SK-N-SH treated with all-trans-retinoic acid at 6 μM for 48 hours (cell line): ENCODE measurements at regions not wholly inside any gene's neighbourhood (a gene's known extent, or its start where the extent isn't known, plus 50 kb on each side); places are given as distances from the start of the nearest gene placed in this dataset.

Source experiments
- ATAC-seq: fragments of 200-7000 bp; cut with Tn5 transposase; 3 replicates; pipeline ENCODE4 v1.9.1; 2020; ENCODE audit warnings: mild to moderate bottlenecking, moderate library complexity
- ARNTL ChIP-seq: fragments of 450-650 bp; formaldehyde crosslinking; IDR thresholded peaks from 2 replicates; pipeline ENCODE4 v1.5.0; 2020; ENCODE audit warnings: low read depth, mild to moderate bottlenecking, moderate library complexity, borderline replicate concordance
- BACH2 ChIP-seq: fragments of 250-450 bp; sonication (Bioruptor Pico); IDR thresholded peaks from 2 replicates; pipeline ENCODE4 v1.9.0; 2021; ENCODE audit warnings: mild to moderate bottlenecking, borderline replicate concordance
- CREB5 ChIP-seq: fragments of 250-450 bp; sonication (Bioruptor Pico); IDR thresholded peaks from 2 replicates; pipeline ENCODE4 v1.5.1; 2020; ENCODE audit warnings: low read depth, mild to moderate bottlenecking, moderate library complexity
- CSDC2 ChIP-seq: fragments of 250-450 bp; sonication (Bioruptor Pico); IDR thresholded peaks from 2 replicates; pipeline ENCODE4 v1.5.0; 2020; ENCODE audit warnings: mild to moderate bottlenecking, moderate library complexity
- CSRNP3 ChIP-seq: fragments of 250-450 bp; sonication (Bioruptor Pico); IDR thresholded peaks from 2 replicates; pipeline ENCODE4 v1.5.1; 2021; ENCODE audit warnings: mild to moderate bottlenecking, moderate library complexity
- ESRRG ChIP-seq: fragments of 250-450 bp; sonication (Bioruptor Pico); IDR thresholded peaks from 2 replicates; pipeline ENCODE4 v1.6.1; 2021; ENCODE audit warnings: mild to moderate bottlenecking
- GLIS3 ChIP-seq: fragments of 250-450 bp; sonication (Bioruptor Pico); IDR thresholded peaks from 2 replicates; pipeline ENCODE4 v1.5.0; 2020; ENCODE audit warnings: mild to moderate bottlenecking, moderate library complexity
- ISL1 ChIP-seq: fragments of 250-450 bp; sonication (Bioruptor Pico); IDR thresholded peaks from 2 replicates; pipeline ENCODE4 v2.1.2; 2022; ENCODE audit warnings: mild to moderate bottlenecking, moderate library complexity
- OSR1 ChIP-seq: fragments of 250-450 bp; sonication (Bioruptor Pico); IDR thresholded peaks from 2 replicates; pipeline ENCODE4 v1.8.0; 2022; ENCODE audit warnings: moderate library complexity, mild to moderate bottlenecking, inconsistent platforms
- POU6F1 ChIP-seq: fragments of 250-450 bp; sonication (Bioruptor Pico); IDR thresholded peaks from 2 replicates; pipeline ENCODE4 v1.8.0; 2021; ENCODE audit warnings: low read depth, mild to moderate bottlenecking, moderate library complexity, borderline replicate concordance
- PPARA ChIP-seq: fragments of 250-450 bp; sonication (Bioruptor Pico); IDR thresholded peaks from 2 replicates; pipeline ENCODE4 v1.5.0; 2020; ENCODE audit warnings: mild to moderate bottlenecking, borderline replicate concordance
- RARB ChIP-seq: fragments of 250-450 bp; sonication (Bioruptor Pico); IDR thresholded peaks from 2 replicates; pipeline ENCODE4 v1.8.0; 2021; ENCODE audit warnings: mild to moderate bottlenecking, moderate library complexity
- SNAI2 ChIP-seq: fragments of 250-450 bp; sonication (Bioruptor Pico); IDR thresholded peaks from 2 replicates; pipeline ENCODE4 v1.5.0; 2020; ENCODE audit warnings: mild to moderate bottlenecking, moderate library complexity
- TOX ChIP-seq: fragments of 250-450 bp; sonication (Bioruptor Pico); IDR thresholded peaks from 2 replicates; pipeline ENCODE4 v1.8.0; 2021; ENCODE audit warnings: mild to moderate bottlenecking, moderate library complexity, borderline replicate concordance
- ZC3H10 ChIP-seq: fragments of 250-450 bp; sonication (Bioruptor Pico); IDR thresholded peaks from 2 replicates; pipeline ENCODE4 v1.5.1; 2021; ENCODE audit warnings: mild to moderate bottlenecking, moderate library complexity
- ZFP3 ChIP-seq: fragments of 250-450 bp; sonication (Bioruptor Pico); IDR thresholded peaks from 2 replicates; pipeline ENCODE4 v1.5.0; 2020; ENCODE audit warnings: mild to moderate bottlenecking, moderate library complexity
- ZFP30 ChIP-seq: fragments of 450-650 bp; formaldehyde crosslinking; IDR thresholded peaks from 2 replicates; pipeline ENCODE4 v1.5.0; 2022; ENCODE audit warnings: mild to moderate bottlenecking, moderate library complexity
- ZNF8 ChIP-seq: fragments of 450-650 bp; formaldehyde crosslinking; IDR thresholded peaks from 2 replicates; pipeline ENCODE4 v1.5.0; 2020; ENCODE audit warnings: mild to moderate bottlenecking, moderate library complexity
- TF ChIP-seq, protein P1 (sequence below): fragments of 250-450 bp; sonication (Bioruptor Pico); IDR thresholded peaks from 2 replicates; pipeline ENCODE4 v1.8.0; 2020; ENCODE audit warnings: mild to moderate bottlenecking, moderate library complexity, borderline replicate concordance
- TF ChIP-seq, protein P2 (sequence below): fragments of 250-450 bp; sonication (Bioruptor Pico); IDR thresholded peaks from 2 replicates; pipeline ENCODE4 v1.5.0; 2020; ENCODE audit warnings: mild to moderate bottlenecking, moderate library complexity

DNA sequence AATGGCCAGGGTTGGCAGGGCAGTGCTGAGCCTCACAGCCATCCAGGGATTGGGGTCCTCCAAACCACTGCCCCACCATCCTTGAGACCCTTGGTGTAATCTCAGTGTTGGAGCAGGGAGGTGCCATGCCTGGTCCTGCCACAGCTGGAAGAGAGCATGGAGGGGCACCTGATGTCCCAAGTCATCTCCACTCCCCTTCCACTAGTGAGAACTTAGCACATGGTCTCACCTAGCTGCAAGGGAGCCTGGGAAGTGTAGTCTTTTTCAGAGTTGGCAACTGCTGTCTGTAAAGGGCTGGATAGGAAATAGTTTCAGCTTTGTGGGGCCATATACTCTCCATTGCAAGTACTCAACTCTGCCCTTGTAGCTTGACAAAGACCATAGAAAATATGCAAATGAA lies 238.7 kb downstream of the RPS24 start:
- TF ChIP-seq, protein P1, sequence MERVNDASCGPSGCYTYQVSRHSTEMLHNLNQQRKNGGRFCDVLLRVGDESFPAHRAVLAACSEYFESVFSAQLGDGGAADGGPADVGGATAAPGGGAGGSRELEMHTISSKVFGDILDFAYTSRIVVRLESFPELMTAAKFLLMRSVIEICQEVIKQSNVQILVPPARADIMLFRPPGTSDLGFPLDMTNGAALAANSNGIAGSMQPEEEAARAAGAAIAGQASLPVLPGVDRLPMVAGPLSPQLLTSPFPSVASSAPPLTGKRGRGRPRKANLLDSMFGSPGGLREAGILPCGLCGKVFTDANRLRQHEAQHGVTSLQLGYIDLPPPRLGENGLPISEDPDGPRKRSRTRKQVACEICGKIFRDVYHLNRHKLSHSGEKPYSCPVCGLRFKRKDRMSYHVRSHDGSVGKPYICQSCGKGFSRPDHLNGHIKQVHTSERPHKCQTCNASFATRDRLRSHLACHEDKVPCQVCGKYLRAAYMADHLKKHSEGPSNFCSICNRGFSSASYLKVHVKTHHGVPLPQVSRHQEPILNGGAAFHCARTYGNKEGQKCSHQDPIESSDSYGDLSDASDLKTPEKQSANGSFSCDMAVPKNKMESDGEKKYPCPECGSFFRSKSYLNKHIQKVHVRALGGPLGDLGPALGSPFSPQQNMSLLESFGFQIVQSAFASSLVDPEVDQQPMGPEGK (CRISPR knock-in tag): no peak
- TF ChIP-seq ZNF8: no peak
- TF ChIP-seq, protein P2, sequence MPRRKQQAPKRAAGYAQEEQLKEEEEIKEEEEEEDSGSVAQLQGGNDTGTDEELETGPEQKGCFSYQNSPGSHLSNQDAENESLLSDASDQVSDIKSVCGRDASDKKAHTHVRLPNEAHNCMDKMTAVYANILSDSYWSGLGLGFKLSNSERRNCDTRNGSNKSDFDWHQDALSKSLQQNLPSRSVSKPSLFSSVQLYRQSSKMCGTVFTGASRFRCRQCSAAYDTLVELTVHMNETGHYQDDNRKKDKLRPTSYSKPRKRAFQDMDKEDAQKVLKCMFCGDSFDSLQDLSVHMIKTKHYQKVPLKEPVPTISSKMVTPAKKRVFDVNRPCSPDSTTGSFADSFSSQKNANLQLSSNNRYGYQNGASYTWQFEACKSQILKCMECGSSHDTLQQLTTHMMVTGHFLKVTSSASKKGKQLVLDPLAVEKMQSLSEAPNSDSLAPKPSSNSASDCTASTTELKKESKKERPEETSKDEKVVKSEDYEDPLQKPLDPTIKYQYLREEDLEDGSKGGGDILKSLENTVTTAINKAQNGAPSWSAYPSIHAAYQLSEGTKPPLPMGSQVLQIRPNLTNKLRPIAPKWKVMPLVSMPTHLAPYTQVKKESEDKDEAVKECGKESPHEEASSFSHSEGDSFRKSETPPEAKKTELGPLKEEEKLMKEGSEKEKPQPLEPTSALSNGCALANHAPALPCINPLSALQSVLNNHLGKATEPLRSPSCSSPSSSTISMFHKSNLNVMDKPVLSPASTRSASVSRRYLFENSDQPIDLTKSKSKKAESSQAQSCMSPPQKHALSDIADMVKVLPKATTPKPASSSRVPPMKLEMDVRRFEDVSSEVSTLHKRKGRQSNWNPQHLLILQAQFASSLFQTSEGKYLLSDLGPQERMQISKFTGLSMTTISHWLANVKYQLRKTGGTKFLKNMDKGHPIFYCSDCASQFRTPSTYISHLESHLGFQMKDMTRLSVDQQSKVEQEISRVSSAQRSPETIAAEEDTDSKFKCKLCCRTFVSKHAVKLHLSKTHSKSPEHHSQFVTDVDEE (CRISPR knock-in tag): no peak
- no peak for TF ChIP-seq CREB5
- no peak for TF ChIP-seq PPARA (CRISPR knock-in tag)
- TF ChIP-seq SNAI2 (CRISPR knock-in tag): no peak
- no peak for TF ChIP-seq RARB (CRISPR knock-in tag)
- no peak for TF ChIP-seq TOX (CRISPR knock-in tag)
- TF ChIP-seq BACH2 (CRISPR knock-in tag): no peak
- no peak for TF ChIP-seq ESRRG (CRISPR knock-in tag)
- ATAC-seq: no peak

GRCh38 chr10:78274491-78274890 lies 240.8 kb downstream of the RPS24 start:
- no peak for ATAC-seq
- TF ChIP-seq, protein P1 (CRISPR knock-in tag): no peak
- no peak for TF ChIP-seq RARB (CRISPR knock-in tag)
- no peak for TF ChIP-seq ESRRG (CRISPR knock-in tag)
- no peak for TF ChIP-seq ISL1 (CRISPR knock-in tag)
- no peak for TF ChIP-seq SNAI2 (CRISPR knock-in tag)
- no peak for TF ChIP-seq ZC3H10 (CRISPR knock-in tag)
- no peak for TF ChIP-seq ZFP30 (CRISPR knock-in tag)
- no peak for TF ChIP-seq POU6F1
- no peak for TF ChIP-seq OSR1 (CRISPR knock-in tag)
- no peak for TF ChIP-seq ZFP3 (CRISPR knock-in tag)
- no peak for TF ChIP-seq CSRNP3 (CRISPR knock-in tag)
- no peak for TF ChIP-seq CREB5
- TF ChIP-seq BACH2 (CRISPR knock-in tag): no peak
- TF ChIP-seq, all 23 proteins: peak for 0

DNA sequence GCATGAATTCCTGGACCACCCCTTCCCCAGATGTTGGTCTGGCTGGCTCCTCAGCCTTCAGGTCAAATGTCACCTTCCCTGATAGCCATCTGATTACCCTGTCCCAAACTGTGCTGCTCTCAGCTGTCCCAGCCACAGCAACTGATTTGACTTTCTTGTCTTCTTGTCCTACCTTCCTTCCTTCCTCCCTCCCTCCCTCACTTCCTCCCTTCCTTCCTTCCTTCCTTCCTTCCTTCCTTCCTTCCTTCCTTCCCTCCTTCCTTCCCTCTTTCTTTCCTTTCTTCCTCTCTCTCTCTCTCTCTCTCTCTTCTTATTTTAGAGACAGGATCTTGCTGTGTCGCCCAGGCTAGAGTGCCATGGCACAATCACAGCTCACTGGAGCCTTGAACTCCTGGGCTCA lies 242.5 kb downstream of the RPS24 start:
- no peak for ATAC-seq
- TF ChIP-seq RARB (CRISPR knock-in tag): no peak
- TF ChIP-seq OSR1 (CRISPR knock-in tag): no peak
- TF ChIP-seq CREB5: no peak
- no peak for TF ChIP-seq ARNTL (CRISPR knock-in tag)
- TF ChIP-seq CSRNP3 (CRISPR knock-in tag): no peak
- no peak for TF ChIP-seq POU6F1
- no peak for TF ChIP-seq CSDC2 (CRISPR knock-in tag)
- TF ChIP-seq ISL1 (CRISPR knock-in tag): no peak
- TF ChIP-seq ESRRG (CRISPR knock-in tag): no peak
- no peak for TF ChIP-seq GLIS3 (CRISPR knock-in tag)
